ENCODE measurements at regions not wholly inside any gene's neighbourhood (a gene's known extent, or its start where the extent isn't known, plus 50 kb on each side); places are given as distances from the start of the nearest gene placed in this dataset.
A peak's percentile ranks its signal among the peaks of the same experiment; 100 is the strongest.

DNA sequence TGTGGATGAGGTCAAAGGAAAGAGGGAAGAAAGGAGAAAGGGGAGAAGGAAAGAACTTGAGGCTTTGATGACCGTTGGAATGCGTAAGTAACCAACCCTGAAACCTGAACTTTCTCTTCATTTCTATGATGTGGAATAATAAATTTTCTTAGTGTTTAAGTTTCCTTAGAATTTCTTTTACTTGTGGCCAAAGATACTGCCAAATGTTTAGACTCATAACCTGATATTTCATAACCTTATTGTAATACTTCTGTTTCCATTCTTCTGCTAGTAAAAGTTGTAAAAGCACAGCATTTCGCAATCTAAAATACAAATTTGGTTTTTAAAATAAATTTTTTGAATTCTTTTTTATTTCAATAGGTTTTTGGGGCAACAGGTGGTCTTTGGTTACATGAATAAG, 258.5 kb upstream of the GIMD1 start:
- Histone ChIP-seq H3K36me3 (ENCODE audit: control insufficient read depth in 1 of 2, insufficient read depth in 2 of 2, low read length in 1 of 2) (no peaks in the 10 kb centered on the region), H3K4me3 (ENCODE audit: low read length in 2 of 2) (no peak overlapping the region), H3K4me1 (ENCODE audit: control insufficient read depth in 1 of 2, insufficient read depth in 2 of 2, low read length in 2 of 2) (peaks cover 0 to 2% of the 10 kb centered on the region in 2 donors), H3K9me3 (ENCODE audit: control insufficient read depth, low read length) (peaks cover 1% of the 10 kb centered on the region), H3K27me3 (ENCODE audit: control insufficient read depth in 1 of 2, insufficient read depth in 2 of 2, low read length in 1 of 2) (no peaks in the 10 kb centered on the region), H3K27ac (ENCODE audit: low read depth in 1 of 2, low read length in 2 of 2) (no peak overlapping the region)
- no peak for DNase-seq
- ATAC-seq (ENCODE audit: low FRiP score): no peak
- 94 to 96% methylated on average over 3 of the region's 3 CpGs for WGBS, 2 donors
- intact Hi-C loops (cut with DNase I): no loop called here

DNA sequence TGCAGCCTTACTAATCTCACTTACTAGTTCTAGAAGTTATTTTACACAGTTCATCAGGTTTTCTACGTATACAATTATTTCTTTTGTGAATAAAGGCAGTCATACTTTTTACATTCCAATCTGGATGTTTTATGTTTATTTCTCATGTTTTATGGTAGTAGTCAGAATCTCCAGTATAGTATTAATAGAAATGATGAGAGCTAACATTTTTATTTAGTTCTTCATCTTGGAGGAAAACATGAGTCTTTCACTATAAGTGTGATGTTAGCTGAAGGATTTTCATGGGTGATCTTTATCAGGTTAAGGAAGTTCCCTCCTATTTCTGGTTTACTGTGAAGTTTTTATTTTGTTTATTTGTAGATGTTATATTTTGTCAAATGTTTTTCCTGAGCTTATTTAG, 256.1 kb upstream of the GIMD1 start:
- Histone ChIP-seq H3K27ac (ENCODE audit: low read depth in 1 of 2, low read length in 2 of 2) (no peak overlapping the region), H3K9me3 (ENCODE audit: control insufficient read depth, low read length) (no peaks in the 10 kb centered on the region), H3K27me3 (ENCODE audit: control insufficient read depth in 1 of 2, insufficient read depth in 2 of 2, low read length in 1 of 2) (no peaks in the 10 kb centered on the region), H3K36me3 (ENCODE audit: control insufficient read depth in 1 of 2, insufficient read depth in 2 of 2, low read length in 1 of 2) (no peaks in the 10 kb centered on the region), H3K4me3 (ENCODE audit: low read length in 2 of 2) (no peak overlapping the region), H3K4me1 (ENCODE audit: control insufficient read depth in 1 of 2, insufficient read depth in 2 of 2, low read length in 2 of 2) (peaks cover 0 to 2% of the 10 kb centered on the region in 2 donors)
- DNase-seq (no peak), ATAC-seq (ENCODE audit: low FRiP score) (no peak)
- 52 to 68% methylated on average over 1 of the region's 1 CpG for WGBS, 2 donors
- intact Hi-C loops (cut with DNase I): no loop called here

GRCh38 chr4:106618956-106619355, 250.4 kb upstream of the GIMD1 start:
- DNase-seq (no peak), ATAC-seq (ENCODE audit: low FRiP score) (no peak)
- Histone ChIP-seq H3K27ac (ENCODE audit: low read depth in 1 of 2, low read length in 2 of 2) (no peak overlapping the region), H3K36me3 (ENCODE audit: control insufficient read depth in 1 of 2, insufficient read depth in 2 of 2, low read length in 1 of 2) (no peaks in the 10 kb centered on the region), H3K9me3 (ENCODE audit: control insufficient read depth, low read length) (no peaks in the 10 kb centered on the region), H3K4me3 (ENCODE audit: low read length in 2 of 2) (no peak overlapping the region), H3K4me1 (ENCODE audit: control insufficient read depth in 1 of 2, insufficient read depth in 2 of 2, low read length in 2 of 2) (no peaks in the 10 kb centered on the region), H3K27me3 (ENCODE audit: control insufficient read depth in 1 of 2, insufficient read depth in 2 of 2, low read length in 1 of 2) (no peaks in the 10 kb centered on the region)
- 72% methylated on average over 3 of the region's 3 CpGs for WGBS, 2 donors
- intact Hi-C loops (cut with DNase I): no loop called here

- Histone ChIP-seq H3K9me3 (ENCODE audit: control insufficient read depth, low read length) (no peaks in the 10 kb centered on the region), H3K36me3 (ENCODE audit: control insufficient read depth in 1 of 2, insufficient read depth in 2 of 2, low read length in 1 of 2) (no peaks in the 10 kb centered on the region), H3K4me3 (ENCODE audit: low read length in 2 of 2) (no peak overlapping the region), H3K27me3 (ENCODE audit: control insufficient read depth in 1 of 2, insufficient read depth in 2 of 2, low read length in 1 of 2) (no peaks in the 10 kb centered on the region), H3K4me1 (ENCODE audit: control insufficient read depth in 1 of 2, insufficient read depth in 2 of 2, low read length in 2 of 2) (no peaks in the 10 kb centered on the region), H3K27ac (ENCODE audit: low read depth in 1 of 2, low read length in 2 of 2) (no peak overlapping the region)
- intact Hi-C loops (cut with DNase I): no loop called here
- ATAC-seq (ENCODE audit: low FRiP score) (no peak), DNase-seq (no peak)
- 75 to 85% methylated on average over 2 of the region's 2 CpGs for WGBS, 2 donors
These were observed 247.4 kb upstream of the GIMD1 start for GRCh38 chr4:106615961-106616360.

DNA sequence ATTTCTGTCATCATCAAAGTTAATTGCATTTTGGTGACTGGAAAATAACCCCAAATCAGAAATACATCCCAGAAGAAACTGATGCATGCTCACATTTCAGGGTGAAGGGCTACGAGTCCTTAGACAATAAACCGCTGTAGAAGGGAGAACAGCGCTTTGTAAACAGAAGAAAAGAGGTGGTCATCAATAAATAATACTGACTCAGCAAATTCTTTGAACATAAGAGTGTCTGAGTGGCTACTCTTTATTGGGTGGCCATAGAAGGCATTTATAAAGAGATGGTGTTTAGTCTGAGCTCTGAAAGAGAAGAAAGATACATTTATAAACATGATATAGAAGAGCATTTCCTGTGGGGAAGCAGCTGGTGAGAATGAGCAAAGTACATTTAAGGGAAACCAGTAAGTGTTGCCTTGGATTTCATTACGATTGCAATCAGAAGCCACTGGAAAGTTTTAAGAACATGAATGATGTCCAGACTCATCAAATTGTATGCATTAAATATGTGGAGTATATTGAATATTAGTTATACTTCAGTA, 246.9 kb upstream of the GIMD1 start:
- no peaks in the 10 kb centered on the region for H3K4me1 ChIP-seq (ENCODE audit: control insufficient read depth in 1 of 2, insufficient read depth in 2 of 2, low read length in 2 of 2)
- 94% methylated on average over 4 of the region's 4 CpGs for WGBS, 2 donors
- DNase-seq: no peak
- no peaks in the 10 kb centered on the region for H3K36me3 ChIP-seq (ENCODE audit: control insufficient read depth in 1 of 2, insufficient read depth in 2 of 2, low read length in 1 of 2)
- H3K27ac ChIP-seq (ENCODE audit: low read depth in 1 of 2, low read length in 2 of 2): no peak overlapping the region
- intact Hi-C loops (cut with DNase I): no loop called here
- H3K4me3 ChIP-seq (ENCODE audit: low read length in 2 of 2): no peak overlapping the region
- ATAC-seq (ENCODE audit: low FRiP score): no peak
- no peaks in the 10 kb centered on the region for H3K9me3 ChIP-seq (ENCODE audit: control insufficient read depth, low read length)
- no peaks in the 10 kb centered on the region for H3K27me3 ChIP-seq (ENCODE audit: control insufficient read depth in 1 of 2, insufficient read depth in 2 of 2, low read length in 1 of 2)

DNA sequence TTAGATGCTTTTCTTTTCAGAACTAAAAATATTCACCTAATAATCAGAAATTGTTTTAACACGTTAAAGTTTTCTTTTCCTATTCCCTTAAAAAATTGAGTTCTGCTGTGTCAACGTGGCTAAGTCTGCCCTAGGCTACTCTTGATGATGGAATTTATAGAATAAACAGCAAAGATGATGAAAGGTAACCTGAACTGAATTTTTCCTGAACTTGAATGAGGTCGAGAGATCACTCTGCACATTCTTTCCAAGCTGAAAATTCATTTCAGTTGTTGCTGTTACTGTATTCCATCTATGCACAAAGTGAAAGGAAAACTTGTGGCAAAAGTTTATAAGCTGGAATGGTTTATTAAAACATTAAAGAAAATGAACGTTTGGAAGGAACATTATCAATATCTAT, 245.9 kb upstream of the GIMD1 start:
- H3K9me3 ChIP-seq (ENCODE audit: control insufficient read depth, low read length): no peaks in the 10 kb centered on the region
- no peak overlapping the region for H3K4me3 ChIP-seq (ENCODE audit: low read length in 2 of 2)
- DNase-seq (no peak), ATAC-seq (ENCODE audit: low FRiP score) (no peak)
- H3K27me3 ChIP-seq (ENCODE audit: control insufficient read depth in 1 of 2, insufficient read depth in 2 of 2, low read length in 1 of 2): no peaks in the 10 kb centered on the region
- no peak overlapping the region for H3K27ac ChIP-seq (ENCODE audit: low read depth in 1 of 2, low read length in 2 of 2)
- H3K4me1 ChIP-seq (ENCODE audit: control insufficient read depth in 1 of 2, insufficient read depth in 2 of 2, low read length in 2 of 2): no peaks in the 10 kb centered on the region
- no peaks in the 10 kb centered on the region for H3K36me3 ChIP-seq (ENCODE audit: control insufficient read depth in 1 of 2, insufficient read depth in 2 of 2, low read length in 1 of 2)
- 4 to 7% methylated on average over 4 of the region's 4 CpGs for WGBS, 2 donors
- intact Hi-C loops (cut with DNase I): no loop called here

GRCh38 chr4:106609917-106610316, 241.3 kb upstream of the GIMD1 start:
- no peaks in the 10 kb centered on the region for H3K9me3 ChIP-seq (ENCODE audit: control insufficient read depth, low read length)
- intact Hi-C loops (cut with DNase I): no loop called here
- H3K27me3 ChIP-seq (ENCODE audit: control insufficient read depth in 1 of 2, insufficient read depth in 2 of 2, low read length in 1 of 2): no peaks in the 10 kb centered on the region
- DNase-seq (no peak), ATAC-seq (ENCODE audit: low FRiP score) (peak; percentile 22)
- no peak overlapping the region for H3K27ac ChIP-seq (ENCODE audit: low read depth in 1 of 2, low read length in 2 of 2)
- no peak overlapping the region for H3K4me3 ChIP-seq (ENCODE audit: low read length in 2 of 2)
- H3K4me1 ChIP-seq (ENCODE audit: control insufficient read depth in 1 of 2, insufficient read depth in 2 of 2, low read length in 2 of 2): no peaks in the 10 kb centered on the region
- no peaks in the 10 kb centered on the region for H3K36me3 ChIP-seq (ENCODE audit: control insufficient read depth in 1 of 2, insufficient read depth in 2 of 2, low read length in 1 of 2)
- 90 to 94% methylated on average over 7 of the region's 7 CpGs for WGBS, 2 donors

GRCh38 chr4:106607558-106607957, 239.0 kb upstream of the GIMD1 start:
- intact Hi-C loops (cut with DNase I): no loop called here
- Histone ChIP-seq H3K9me3 (ENCODE audit: control insufficient read depth, low read length) (no peaks in the 10 kb centered on the region), H3K36me3 (ENCODE audit: control insufficient read depth in 1 of 2, insufficient read depth in 2 of 2, low read length in 1 of 2) (no peaks in the 10 kb centered on the region), H3K27me3 (ENCODE audit: control insufficient read depth in 1 of 2, insufficient read depth in 2 of 2, low read length in 1 of 2) (no peaks in the 10 kb centered on the region), H3K4me3 (ENCODE audit: low read length in 2 of 2) (no peak overlapping the region), H3K27ac (ENCODE audit: low read depth in 1 of 2, low read length in 2 of 2) (no peak overlapping the region), H3K4me1 (ENCODE audit: control insufficient read depth in 1 of 2, insufficient read depth in 2 of 2, low read length in 2 of 2) (peaks cover 0 to 3% of the 10 kb centered on the region in 2 donors)
- ATAC-seq (ENCODE audit: low FRiP score) (no peak), DNase-seq (no peak)
- 49 to 65% methylated on average over 2 of the region's 2 CpGs for WGBS, 2 donors

GRCh38 chr4:106604319-106605051, 235.9 kb upstream of the GIMD1 start:
- Histone ChIP-seq H3K36me3 (ENCODE audit: control insufficient read depth in 1 of 2, insufficient read depth in 2 of 2, low read length in 1 of 2) (no peaks in the 10 kb centered on the region), H3K27ac (ENCODE audit: low read depth in 1 of 2, low read length in 2 of 2) (no peak overlapping the region), H3K4me1 (ENCODE audit: control insufficient read depth in 1 of 2, insufficient read depth in 2 of 2, low read length in 2 of 2) (peaks cover 0 to 4% of the 10 kb centered on the region in 2 donors), H3K4me3 (ENCODE audit: low read length in 2 of 2) (no peak overlapping the region), H3K27me3 (ENCODE audit: control insufficient read depth in 1 of 2, insufficient read depth in 2 of 2, low read length in 1 of 2) (no peaks in the 10 kb centered on the region), H3K9me3 (ENCODE audit: control insufficient read depth, low read length) (no peaks in the 10 kb centered on the region)
- 88 to 94% methylated on average over 4 of the region's 4 CpGs for whole genome bisulfite sequencing, 2 donors
- intact Hi-C loops (cut with DNase I): no loop called here
- DNase-seq (peak in 1 of 2 donors; percentile 40), ATAC-seq (ENCODE audit: low FRiP score) (peak; percentile 41)
